GM23248 (cell line): ENCODE measurements at regions not wholly inside any gene's neighbourhood (a gene's known extent, or its start where the extent isn't known, plus 50 kb on each side); places are given as distances from the start of the nearest gene placed in this dataset.

ENCODE experiments used
- EZH2 ChIP-seq: fragments of 200-600 bp; sonication (generic); IDR thresholded peaks from 2 replicates; pipeline ENCODE4 v1.6.1; 2018; ENCODE audit warnings: antibody characterized with exemption, mild to moderate bottlenecking; ENCODE audit not compliant: insufficient read depth, poor library complexity, severe bottlenecking
- EZH2phosphoT487 ChIP-seq: fragments of 200-600 bp; sonication (generic); IDR thresholded peaks from 2 replicates; pipeline ENCODE4 v1.6.1; 2018; ENCODE audit warnings: antibody characterized with exemption, moderate library complexity, mild to moderate bottlenecking, low read depth; ENCODE audit not compliant: insufficient read depth

- TF ChIP-seq EZH2, result no peak
- TF ChIP-seq EZH2phosphoT487, result no peak
Measured at GRCh38 chr3:164479978-164480377, 598.3 kb downstream of the SI start.
